Liver (tissue), 8 donors: ENCODE measurements at regions not wholly inside any gene's neighbourhood (a gene's known extent, or its start where the extent isn't known, plus 50 kb on each side); places are given as distances from the start of the nearest gene placed in this dataset.

Experiments used
- DNase-seq: peaks from one replicate; pipeline ENCODE4 v3.0.0-alpha.2; 2017; ENCODE audit warnings: low spot score
- H3K27ac ChIP-seq, 2 donors: one replicate each; pipeline ENCODE4 v1.7.0; 2013; ENCODE audit warnings: inconsistent platforms in 2 of 2, low read length in 2 of 2, control low read depth in 1 of 2, low read depth in 1 of 2, mild to moderate bottlenecking in 1 of 2
- H3K27me3 ChIP-seq, 4 donors: one replicate each; pipeline versions ENCODE4 v1.6.1 to v1.7.0; 2013; ENCODE audit warnings: low read length in 3 of 4, inconsistent platforms in 1 of 4, mild to moderate bottlenecking in 1 of 4, moderate library complexity in 1 of 4; ENCODE audit not compliant: control insufficient read depth in 4 of 4, insufficient read depth in 4 of 4
- H3K36me3 ChIP-seq, 4 donors: one replicate each; pipeline versions ENCODE4 v1.6.1 to v1.7.0; 2013; ENCODE audit warnings: low read length in 3 of 4, mild to moderate bottlenecking in 3 of 4, low read depth in 1 of 4, moderate library complexity in 1 of 4; ENCODE audit not compliant: control insufficient read depth in 4 of 4, insufficient read depth in 3 of 4
- H3K4me1 ChIP-seq, 4 donors: one replicate each; pipeline versions ENCODE4 v1.6.1 to v1.7.0; 2013; ENCODE audit warnings: low read length in 3 of 4, mild to moderate bottlenecking in 3 of 4, moderate library complexity in 1 of 4; ENCODE audit not compliant: control insufficient read depth in 4 of 4, insufficient read depth in 4 of 4
- H3K4me3 ChIP-seq, 3 donors: one replicate each; pipeline versions ENCODE4 v1.6.1 to v1.7.0; 2013; ENCODE audit warnings: low read length in 3 of 3, control low read depth in 1 of 3, low read depth in 1 of 3, mild to moderate bottlenecking in 1 of 3
- H3K9ac ChIP-seq, 2 donors: one replicate each; pipeline ENCODE4 v1.7.0; 2013; ENCODE audit warnings: low read length in 2 of 2, mild to moderate bottlenecking in 2 of 2, moderate library complexity in 2 of 2, control low read depth in 1 of 2, low read depth in 1 of 2
- H3K9me3 ChIP-seq, 4 donors: one replicate each; pipeline versions ENCODE4 v1.6.1 to v1.7.0; 2013; ENCODE audit warnings: low read length in 3 of 4; ENCODE audit not compliant: control insufficient read depth in 4 of 4
- ATF3 ChIP-seq: IDR thresholded peaks from 2 replicates; pipeline ENCODE4 v1.6.1; 2016; ENCODE audit warnings: antibody characterized with exemption
- CTCF ChIP-seq: fragments of 150-350 bp; IDR thresholded peaks from 2 replicates; pipeline ENCODE4 v1.5.1; 2017; ENCODE audit warnings: improper control_type of control experiment, low read depth, low read length; ENCODE audit not compliant: missing input control
- EGR1 ChIP-seq, 2 donors: IDR thresholded peaks; 2 replicates each; pipeline ENCODE4 v1.6.1; 2016 to 2018; ENCODE audit warnings: antibody characterized with exemption in 2 of 2, low read depth in 2 of 2
- FOXA2 ChIP-seq: IDR thresholded peaks from 2 replicates; pipeline ENCODE4 v1.6.1; 2016; ENCODE audit warnings: antibody characterized with exemption
- GABPA ChIP-seq, 2 donors: IDR thresholded peaks in 1 of 2; conservative IDR thresholded peaks in 1 of 2; 2 replicates each; pipeline ENCODE4 v1.6.1; 2016; ENCODE audit warnings: antibody characterized with exemption in 2 of 2, mild to moderate bottlenecking in 1 of 2, moderate library complexity in 1 of 2
- HNF4A ChIP-seq, 2 donors: conservative IDR thresholded peaks; 2 replicates each; pipeline ENCODE4 v1.6.1; 2016; ENCODE audit warnings: antibody characterized with exemption in 2 of 2, mild to moderate bottlenecking in 2 of 2
- HNF4G ChIP-seq: IDR thresholded peaks from 2 replicates; pipeline ENCODE4 v1.6.1; 2016; ENCODE audit warnings: antibody characterized with exemption
- MAX ChIP-seq: IDR thresholded peaks from 2 replicates; pipeline ENCODE4 v1.6.1; 2016; ENCODE audit warnings: antibody characterized with exemption
- NR2F2 ChIP-seq: IDR thresholded peaks from 2 replicates; pipeline ENCODE4 v1.6.1; 2016; ENCODE audit warnings: antibody characterized with exemption
- RAD21 ChIP-seq, 2 donors: IDR thresholded peaks; 2 replicates each; pipeline ENCODE4 v1.6.1; 2016; ENCODE audit warnings: antibody characterized with exemption in 2 of 2, mild to moderate bottlenecking in 2 of 2
- REST ChIP-seq: IDR thresholded peaks from 2 replicates; pipeline ENCODE4 v1.6.1; 2016; ENCODE audit warnings: antibody characterized with exemption, mild to moderate bottlenecking
- RXRA ChIP-seq, 2 donors: IDR thresholded peaks; 2 replicates each; pipeline ENCODE4 v1.6.1; 2017 to 2018; ENCODE audit warnings: antibody characterized with exemption in 2 of 2, mild to moderate bottlenecking in 1 of 2
- SP1 ChIP-seq: IDR thresholded peaks from 2 replicates; pipeline ENCODE4 v1.6.1; 2018; ENCODE audit warnings: antibody characterized with exemption, mild to moderate bottlenecking
- TAF1 ChIP-seq: conservative IDR thresholded peaks from 2 replicates; pipeline ENCODE4 v1.6.1; 2016; ENCODE audit warnings: antibody characterized with exemption, mild to moderate bottlenecking
- YY1 ChIP-seq: IDR thresholded peaks from 2 replicates; pipeline ENCODE4 v1.6.1; 2016; ENCODE audit warnings: antibody characterized with exemption, mild to moderate bottlenecking
- ZBTB33 ChIP-seq: IDR thresholded peaks from 2 replicates; pipeline ENCODE4 v1.6.1; 2016; ENCODE audit warnings: antibody characterized with exemption
- WGBS: extraction: QIAGEN DNeasy Blood & Tissue Kit; methylation state at CpG from one replicate; pipeline ENCODE4 v1.1.7; 2013; 5-methylcytosine and 5-hydroxymethylcytosine counted together
- donor health status: healthy.
- donor health status: healthy.
- donor health status: healthy.
- donor health status: healthy.
- donor health status: healthy.

- WGBS: 61% methylated on average over 4 of the region's 4 CpGs
- Histone ChIP-seq H3K4me3 (no peak overlapping the region), H3K4me1 (no peaks in the 10 kb centered on the region), H3K9ac (no peak overlapping the region), H3K9me3 (no peaks in the 10 kb centered on the region), H3K36me3 (no peaks in the 10 kb centered on the region), H3K27ac (no peak overlapping the region), H3K27me3 (no peaks in the 10 kb centered on the region)
- TF ChIP-seq YY1: no peak
- no peak for TF ChIP-seq NR2F2
- TF ChIP-seq HNF4A (conservative IDR thresholded peaks at IDR 0.05): no peak
- TF ChIP-seq CTCF: no peak
- TF ChIP-seq RAD21 (IDR thresholded peaks at IDR 0.05): no peak
- TF ChIP-seq FOXA2: no peak
- TF ChIP-seq ATF3: no peak
- no peak for TF ChIP-seq ZBTB33
- no peak for TF ChIP-seq RXRA (IDR thresholded peaks at IDR 0.05)
- TF ChIP-seq HNF4G: no peak
- no peak for TF ChIP-seq SP1
- no peak for TF ChIP-seq EGR1 (IDR thresholded peaks at IDR 0.05; ENCODE audit: low read depth in 2 of 2)
- TF ChIP-seq MAX: no peak
- TF ChIP-seq REST: no peak
- DNase-seq: no peak
Observed at GRCh38 chr1:239458144-239458500, 71.8 kb downstream of the CHRM3 start.

- DNase-seq: no peak
- Histone ChIP-seq H3K36me3 (no peaks in the 10 kb centered on the region), H3K4me1 (no peaks in the 10 kb centered on the region), H3K27me3 (peaks cover 0 to 7% (median 0%) of the 10 kb centered on the region in 4 donors), H3K9ac (no peak overlapping the region), H3K9me3 (no peaks in the 10 kb centered on the region), H3K27ac (no peak overlapping the region), H3K4me3 (no peak overlapping the region)
- 51% methylated on average over 2 of the region's 2 CpGs for WGBS
- TF ChIP-seq MAX: no peak
- no peak for TF ChIP-seq YY1
- TF ChIP-seq RXRA (IDR thresholded peaks at IDR 0.05): no peak
- TF ChIP-seq GABPA (IDR thresholded peaks at IDR 0.05 in 1 of 2, conservative IDR thresholded peaks at IDR 0.05 in 1 of 2): no peak
- no peak for TF ChIP-seq FOXA2
- no peak for TF ChIP-seq TAF1
Observed at GRCh38 chr1:239467730-239468129, 81.4 kb downstream of the CHRM3 start.
